B cell (primary cell): ENCODE measurements at regions not wholly inside any gene's neighbourhood (a gene's known extent, or its start where the extent isn't known, plus 50 kb on each side); places are given as distances from the start of the nearest gene placed in this dataset.

Experiments
- CTCF ChIP-seq: fragments of 200-600 bp; IDR thresholded peaks from one replicate; pipeline ENCODE4 v1.8.0; 2022; ENCODE audit warnings: antibody characterized with exemption, mild to moderate bottlenecking
- EZH2 ChIP-seq: IDR thresholded peaks from 2 replicates; pipeline ENCODE4 v1.6.1; 2012; ENCODE audit warnings: borderline replicate concordance, low read depth, mild to moderate bottlenecking, moderate library complexity, low read length; ENCODE audit not compliant: insufficient read depth, poor library complexity, severe bottlenecking

- no peak for TF ChIP-seq CTCF
- TF ChIP-seq EZH2: no peak
Observed at GRCh38 chr4:34791209-34791608, 1453.1 kb downstream of the ARAP2 start.
